OCI-LY1 (cell line): ENCODE measurements at regions not wholly inside any gene's neighbourhood (a gene's known extent, or its start where the extent isn't known, plus 50 kb on each side); places are given as distances from the start of the nearest gene placed in this dataset.

ENCODE experiments used
- H2AFZ ChIP-seq: fragments of 200-600 bp; sonication (generic), shearing (Covaris generic); 2 replicates; pipeline ENCODE4 v1.6.0; 2014; ENCODE audit warnings: antibody characterized with exemption, mild to moderate bottlenecking, low read length
- H3F3A ChIP-seq: fragments of 200-600 bp; sonication (generic), shearing (Covaris generic); 2 replicates; pipeline ENCODE4 v1.6.0; 2014; ENCODE audit warnings: mild to moderate bottlenecking, antibody characterized with exemption, low read length, moderate library complexity; ENCODE audit not compliant: insufficient read depth
- H3K27ac ChIP-seq: fragments of 200-600 bp; sonication (generic); 2 replicates; pipeline ENCODE4 v1.5.1; 2014; ENCODE audit warnings: low read length, mixed run types, mild to moderate bottlenecking, low read depth; ENCODE audit not compliant: poor library complexity, severe bottlenecking
- H3K27me3 ChIP-seq: fragments of 200-600 bp; sonication (generic); 2 replicates; pipeline ENCODE4 v1.6.0; 2014; ENCODE audit warnings: antibody characterized with exemption, mild to moderate bottlenecking, low read length, moderate library complexity; ENCODE audit not compliant: insufficient read depth
- H3K36me3 ChIP-seq: fragments of 200-600 bp; sonication (generic); 2 replicates; pipeline ENCODE4 v1.6.1; 2014; ENCODE audit warnings: mild to moderate bottlenecking, antibody characterized with exemption, low read length, moderate library complexity, mixed read lengths; ENCODE audit not compliant: insufficient read depth
- H3K4me1 ChIP-seq: fragments of 200-600 bp; sonication (generic); 2 replicates; pipeline ENCODE4 v1.5.1; 2014; ENCODE audit warnings: mild to moderate bottlenecking, low read length, moderate library complexity; ENCODE audit not compliant: insufficient read depth, severe bottlenecking
- H3K4me2 ChIP-seq: fragments of 200-600 bp; sonication (generic), shearing (Covaris generic); 2 replicates; pipeline ENCODE4 v1.6.1; 2014; ENCODE audit warnings: low read length
- H3K4me3 ChIP-seq: fragments of 200-600 bp; sonication (generic); 2 replicates; pipeline ENCODE4 v1.5.1; 2014; ENCODE audit warnings: low read length, low read depth, mild to moderate bottlenecking, mixed read lengths; ENCODE audit not compliant: poor library complexity, severe bottlenecking
- H3K79me2 ChIP-seq: fragments of 200-600 bp; shearing (Covaris generic); 2 replicates; pipeline ENCODE4 v1.6.1; 2016; ENCODE audit warnings: mixed run types, low read length, mixed read lengths; ENCODE audit not compliant: insufficient read depth
- H3K9ac ChIP-seq: fragments of 200-600 bp; sonication (generic), shearing (Covaris generic); 2 replicates; pipeline ENCODE4 v1.6.1; 2014; ENCODE audit warnings: mild to moderate bottlenecking, low read length, mixed read lengths
- H3K9me2 ChIP-seq: fragments of 200-600 bp; sonication (generic), shearing (Covaris generic); 2 replicates; pipeline ENCODE4 v1.6.1; 2014; ENCODE audit warnings: low read depth, mild to moderate bottlenecking, low read length, mixed read lengths
- H3K9me3 ChIP-seq: fragments of 200-600 bp; shearing (Covaris generic); 2 replicates; pipeline ENCODE4 v1.6.1; 2014; ENCODE audit warnings: low read length, mixed read lengths
- H4K20me1 ChIP-seq: fragments of 200-600 bp; sonication (generic), shearing (Covaris generic); 2 replicates; pipeline ENCODE4 v1.6.0; 2016; ENCODE audit warnings: mild to moderate bottlenecking, low read length; ENCODE audit not compliant: insufficient read depth
- CTCF ChIP-seq: fragments of 200-600 bp; sonication (generic), shearing (Covaris generic); IDR thresholded peaks from 2 replicates; pipeline ENCODE4 v1.5.1; 2017; ENCODE audit warnings: mild to moderate bottlenecking, antibody characterized with exemption, low read length, moderate library complexity, mixed read lengths
- EZH2 ChIP-seq: fragments of 200-600 bp; sonication (generic), shearing (Covaris generic); IDR thresholded peaks from 2 replicates; pipeline ENCODE4 v1.8.0; 2017; ENCODE audit warnings: borderline replicate concordance, mixed run types, mild to moderate bottlenecking, antibody characterized with exemption, low read length, moderate library complexity, mixed read lengths

DNA sequence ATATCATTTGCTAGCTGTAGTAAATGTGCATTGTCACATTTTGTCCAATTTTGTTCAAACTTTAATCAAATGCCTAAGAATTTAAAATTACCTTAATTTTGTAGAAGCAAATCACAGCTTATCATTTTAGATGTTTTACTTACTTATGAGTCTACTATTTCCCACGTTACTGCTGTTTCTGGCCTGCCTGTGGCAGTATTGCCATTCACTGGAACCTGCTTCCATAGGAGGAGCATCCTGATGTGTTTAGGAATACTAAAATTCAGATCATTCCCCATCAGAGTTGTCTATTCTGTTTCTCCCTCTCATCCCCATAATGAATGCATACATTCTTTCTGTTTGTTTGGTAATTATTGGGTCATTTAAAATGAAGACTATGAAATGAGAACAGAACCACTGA, 119.5 kb upstream of the SNRPN start:
- Histone ChIP-seq H3K4me3 (no peak overlapping the region), H3K4me2 (no peak overlapping the region), H3K27ac (no peak overlapping the region), H3K79me2 (no peaks in the 10 kb centered on the region), H3K9ac (no peak overlapping the region), H3K4me1 (no peaks in the 10 kb centered on the region), H3K36me3 (no peaks in the 10 kb centered on the region), H3F3A (no peaks in the 10 kb centered on the region), H4K20me1 (no peaks in the 10 kb centered on the region), H2AFZ (no peak overlapping the region), H3K9me2 (no peaks in the 10 kb centered on the region), H3K27me3 (no peaks in the 10 kb centered on the region), H3K9me3 (no peaks in the 10 kb centered on the region)
- TF ChIP-seq EZH2 (no peak), CTCF (no peak)

DNA sequence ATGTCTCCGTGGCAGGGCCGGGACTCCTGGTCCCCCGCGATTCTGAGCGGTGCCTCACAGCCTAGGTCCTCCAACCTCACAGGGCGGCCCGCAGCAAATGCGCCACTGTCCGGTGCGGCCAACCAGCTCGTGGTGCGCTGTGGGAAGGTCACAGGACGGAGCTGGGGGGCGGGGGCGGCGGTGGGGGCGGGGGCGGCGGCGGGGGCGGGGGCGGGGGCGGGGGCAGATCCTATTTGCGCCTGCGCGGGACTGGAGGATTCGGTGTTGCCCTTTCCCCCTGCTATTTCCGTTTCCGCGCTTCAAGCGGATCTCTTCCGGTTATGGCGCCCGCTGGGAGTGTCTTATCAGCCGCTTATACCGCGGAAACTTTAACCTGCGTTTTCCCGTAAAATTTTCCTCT, 106.7 kb upstream of the SNRPN start:
- Histone ChIP-seq H3K79me2 (no peaks in the 10 kb centered on the region), H3K9me3 (no peaks in the 10 kb centered on the region), H3F3A (no peaks in the 10 kb centered on the region), H3K9me2 (no peaks in the 10 kb centered on the region), H3K4me1 (no peaks in the 10 kb centered on the region), H3K4me3 (no peak overlapping the region), H4K20me1 (no peaks in the 10 kb centered on the region), H3K27me3 (no peaks in the 10 kb centered on the region), H3K27ac (no peak overlapping the region), H3K4me2 (no peak overlapping the region), H3K9ac (no peak overlapping the region), H3K36me3 (no peaks in the 10 kb centered on the region), H2AFZ (no peak overlapping the region)
- no peak for TF ChIP-seq EZH2
- no peak for TF ChIP-seq CTCF

- H3K4me3 ChIP-seq, result no peak overlapping the region
- TF ChIP-seq EZH2 (no peak), CTCF (no peak)
- no peak overlapping the region for H3K4me2 ChIP-seq
- H3K79me2 ChIP-seq, result no peaks in the 10 kb centered on the region
- no peaks in the 10 kb centered on the region for H3K36me3 ChIP-seq
- H3F3A ChIP-seq, result no peaks in the 10 kb centered on the region
- no peak overlapping the region for H3K27ac ChIP-seq
- H3K4me1 ChIP-seq, result no peaks in the 10 kb centered on the region
- no peaks in the 10 kb centered on the region for H4K20me1 ChIP-seq
- H2AFZ ChIP-seq, result no peak overlapping the region
- no peaks in the 10 kb centered on the region for H3K27me3 ChIP-seq
- H3K9me3 ChIP-seq, result no peaks in the 10 kb centered on the region
- H3K9ac ChIP-seq, result no peak overlapping the region
- H3K9me2 ChIP-seq, result no peaks in the 10 kb centered on the region
These were observed 98.1 kb upstream of the SNRPN start for GRCh38 chr15:24856397-24857390.
